SK-N-SH (cell line): ENCODE measurements at regions not wholly inside any gene's neighbourhood (a gene's known extent, or its start where the extent isn't known, plus 50 kb on each side); places are given as distances from the start of the nearest gene placed in this dataset.

Experiments used
- CTCF ChIA-PET: fragments of 300-600, 350-600 bp; formaldehyde crosslinking; extraction: SDS; loops from one replicate; lab custom pipeline; 2021; lab: Yijun Ruan, JAX
- POLR2A ChIA-PET: fragments of 350-600 bp; sonication (Branson Sonifier 250); formaldehyde crosslinking; extraction: SDS; loops from one replicate; lab custom pipeline; 2020; ENCODE audit warnings: antibody characterized with exemption, inconsistent platforms; lab: Yijun Ruan, JAX
- DNase-seq: peaks from one replicate; pipeline ENCODE4 v3.0.0; 2012
- H2AFZ ChIP-seq: fragments of 200-600 bp; sonication (generic); 2 replicates; pipeline ENCODE4 v1.8.1; 2016; ENCODE audit warnings: antibody characterized with exemption, mild to moderate bottlenecking, low read depth
- H3F3A ChIP-seq: fragments of 200-600 bp; sonication (generic); replicated peaks from 2 replicates; pipeline ENCODE3; 2016; ENCODE audit warnings: antibody characterized with exemption, mild to moderate bottlenecking; ENCODE audit not compliant: insufficient read depth
- H3K27ac ChIP-seq, 2 experiments: fragments of 200-500 bp in 1 of 2; fragments of 200-600 bp in 1 of 2; sonication (Bioruptor generic) in 1 of 2; sonication (generic), shearing (Covaris generic) in 1 of 2; 2 replicates each; pipeline versions ENCODE4 v1.5.1 to v1.6.1; 2014 to 2016; ENCODE audit warnings: low read depth in 2 of 2, inconsistent platforms in 1 of 2, low read length in 1 of 2, mild to moderate bottlenecking in 1 of 2, mixed read lengths in 1 of 2
- H3K27me3 ChIP-seq: fragments of 200-600 bp; sonication (generic), shearing (Covaris generic); 2 replicates; pipeline ENCODE4 v1.6.1; 2016; ENCODE audit warnings: mixed run types; ENCODE audit not compliant: insufficient read depth
- H3K36me3 ChIP-seq, 2 experiments: fragments of 200-500 bp in 1 of 2; fragments of 200-600 bp in 1 of 2; sonication (Bioruptor generic) in 1 of 2; sonication (generic) in 1 of 2; replicated peaks in 1 of 2; 2 replicates each; pipeline versions ENCODE3 to v1.5.1; 2014 to 2016; ENCODE audit warnings: low read length in 1 of 2, mild to moderate bottlenecking in 1 of 2; ENCODE audit not compliant: insufficient read depth in 2 of 2, control insufficient read depth in 1 of 2
- H3K4me1 ChIP-seq, 2 experiments: fragments of 200-500 bp in 1 of 2; fragments of 200-600 bp in 1 of 2; sonication (Bioruptor generic) in 1 of 2; sonication (generic), shearing (Covaris generic) in 1 of 2; 2 replicates each; pipeline versions ENCODE4 v1.5.1 to v1.6.1; 2014 to 2016; ENCODE audit warnings: low read depth in 1 of 2, low read length in 1 of 2, mixed run types in 1 of 2; ENCODE audit not compliant: insufficient read depth in 2 of 2, control insufficient read depth in 1 of 2
- H3K4me2 ChIP-seq: fragments of 200-600 bp; sonication (generic), shearing (Covaris generic); 2 replicates; pipeline ENCODE4 v1.6.1; 2017; ENCODE audit warnings: mixed run types
- H3K4me3 ChIP-seq, 2 experiments: fragments of 200-500 bp in 1 of 2; fragments of 200-600 bp in 1 of 2; sonication (Bioruptor generic) in 1 of 2; sonication (generic), shearing (Covaris generic) in 1 of 2; 2 replicates each; pipeline versions ENCODE4 v1.5.1 to v1.8.1; 2014 to 2016; ENCODE audit warnings: low read depth in 2 of 2, inconsistent platforms in 1 of 2, low read length in 1 of 2, mild to moderate bottlenecking in 1 of 2, mixed read lengths in 1 of 2, moderate library complexity in 1 of 2
- H3K79me2 ChIP-seq: fragments of 200-600 bp; sonication (generic); 2 replicates; pipeline ENCODE4 v1.8.1; 2017; ENCODE audit warnings: mild to moderate bottlenecking; ENCODE audit not compliant: insufficient read depth
- H3K9ac ChIP-seq: fragments of 200-600 bp; sonication (generic); 2 replicates; pipeline ENCODE4 v1.6.1; 2017; ENCODE audit warnings: mixed run types
- H3K9me2 ChIP-seq: fragments of 200-600 bp; sonication (generic); 2 replicates; pipeline ENCODE4 v1.6.1; 2017; ENCODE audit warnings: mixed run types
- H3K9me3 ChIP-seq: fragments of 200-600 bp; sonication (generic); 2 replicates; pipeline ENCODE4 v1.6.1; 2017; ENCODE audit warnings: mixed run types, mild to moderate bottlenecking, moderate library complexity
- H4K20me1 ChIP-seq: fragments of 200-600 bp; sonication (generic); 2 replicates; pipeline ENCODE4 v1.6.1; 2017; ENCODE audit warnings: mild to moderate bottlenecking, mixed run types; ENCODE audit not compliant: insufficient read depth
- EP300 ChIP-seq, 2 experiments: IDR thresholded peaks; 2 replicates each; pipeline versions ENCODE4 v1.4.0 to v1.6.1; 2012; ENCODE audit warnings: borderline replicate concordance in 1 of 2, low read depth in 1 of 2, low read length in 1 of 2
- MEF2A ChIP-seq: IDR thresholded peaks from 2 replicates; pipeline ENCODE4 v1.4.0; 2012; ENCODE audit warnings: low read depth, borderline replicate concordance
- POLR2AphosphoS5 ChIP-seq: IDR thresholded peaks from 2 replicates; pipeline ENCODE4 v1.6.1; 2012; ENCODE audit warnings: low read depth, low read length
- SIN3A ChIP-seq: IDR thresholded peaks from 2 replicates; pipeline ENCODE4 v1.6.1; 2012; ENCODE audit warnings: low read depth, mild to moderate bottlenecking, low read length, moderate library complexity, borderline replicate concordance
- TEAD4 ChIP-seq: IDR thresholded peaks from 2 replicates; pipeline ENCODE4 v1.4.0; 2012; ENCODE audit warnings: mild to moderate bottlenecking, borderline replicate concordance; ENCODE audit not compliant: insufficient read depth
- WGBS: methylation state at CpG from one replicate; pipeline ENCODE4 v1.1.6; 2017; ENCODE audit warnings: low lambda C conversion rate; 5-methylcytosine and 5-hydroxymethylcytosine counted together
- TF ChIP-seq, protein P1 (sequence below): fragments of 150-350 bp; IDR thresholded peaks from 2 replicates; pipeline ENCODE4 v1.6.1; 2016; ENCODE audit warnings: mild to moderate bottlenecking, low read depth, low read length
- TF ChIP-seq, protein P2 (sequence below): IDR thresholded peaks from 2 replicates; pipeline ENCODE4 v1.4.0; 2012; ENCODE audit warnings: low read depth, borderline replicate concordance
- TF ChIP-seq, protein P3 (sequence below): IDR thresholded peaks from 2 replicates; pipeline ENCODE4 v1.4.0; 2012; ENCODE audit warnings: low read depth
- TF ChIP-seq, protein P4 (sequence below): fragments of 150-350 bp; IDR thresholded peaks from 2 replicates; pipeline ENCODE4 v1.6.1; 2017; ENCODE audit warnings: antibody characterized with exemption, low read length, low read depth, borderline replicate concordance
- TF ChIP-seq, protein P5 (sequence below): IDR thresholded peaks from 2 replicates; pipeline ENCODE4 v1.6.1; 2012; ENCODE audit warnings: mild to moderate bottlenecking, low read depth, low read length, moderate library complexity
- TF ChIP-seq, protein P6 (sequence below): IDR thresholded peaks from 2 replicates; pipeline ENCODE4; 2012

DNA sequence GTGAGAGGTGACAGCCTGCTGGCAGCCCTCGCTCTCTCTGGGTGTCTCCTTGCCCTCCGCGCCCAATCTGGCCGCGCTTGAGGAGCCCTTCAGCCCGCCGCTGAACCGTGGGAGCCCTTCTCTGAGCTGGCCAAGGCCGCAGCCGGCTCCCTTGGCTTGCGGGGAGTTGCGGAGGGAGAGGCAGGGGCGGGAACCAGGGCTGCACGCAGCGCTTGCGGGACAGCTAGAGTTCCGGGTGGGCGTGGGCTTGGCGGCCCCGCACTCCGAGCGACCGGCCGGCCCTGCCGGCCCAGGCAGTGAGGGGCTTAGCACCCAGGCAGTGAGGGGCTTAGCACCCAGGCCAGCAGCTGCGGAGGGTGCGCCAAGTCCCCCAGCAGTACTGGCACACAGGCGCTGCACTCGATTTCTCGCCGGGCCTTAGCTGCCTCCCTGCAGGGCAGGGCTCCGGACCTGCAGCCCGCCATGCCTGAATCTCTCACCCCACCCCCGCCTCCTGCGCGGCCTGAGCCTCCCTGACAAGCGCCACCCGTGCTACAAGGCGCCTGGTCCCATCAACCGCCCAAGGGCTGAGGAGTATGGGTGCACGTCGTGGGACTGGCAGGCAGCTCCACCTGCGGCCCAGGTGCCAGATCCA is 1526.1 kb downstream of the FAM181B start:
- H3K9me3 ChIP-seq = no peaks in the 10 kb centered on the region
- H3K79me2 ChIP-seq = no peaks in the 10 kb centered on the region
- no peak overlapping the region for H3K4me2 ChIP-seq
- WGBS = 74% methylated on average over 13 of the region's 43 CpGs
- no peak overlapping the region for H3K9ac ChIP-seq
- POLR2A ChIA-PET = no interaction called here
- CTCF ChIA-PET = no interaction called here
- no peaks in the 10 kb centered on the region for H3K27me3 ChIP-seq
- no peaks in the 10 kb centered on the region for H3K36me3 ChIP-seq
- TF ChIP-seq, protein P1, sequence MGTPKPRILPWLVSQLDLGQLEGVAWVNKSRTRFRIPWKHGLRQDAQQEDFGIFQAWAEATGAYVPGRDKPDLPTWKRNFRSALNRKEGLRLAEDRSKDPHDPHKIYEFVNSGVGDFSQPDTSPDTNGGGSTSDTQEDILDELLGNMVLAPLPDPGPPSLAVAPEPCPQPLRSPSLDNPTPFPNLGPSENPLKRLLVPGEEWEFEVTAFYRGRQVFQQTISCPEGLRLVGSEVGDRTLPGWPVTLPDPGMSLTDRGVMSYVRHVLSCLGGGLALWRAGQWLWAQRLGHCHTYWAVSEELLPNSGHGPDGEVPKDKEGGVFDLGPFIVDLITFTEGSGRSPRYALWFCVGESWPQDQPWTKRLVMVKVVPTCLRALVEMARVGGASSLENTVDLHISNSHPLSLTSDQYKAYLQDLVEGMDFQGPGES = no peak
- TF ChIP-seq EP300 (IDR thresholded peaks at IDR 0.05; ENCODE audit: borderline replicate concordance in 1 of 2, low read depth in 1 of 2, low read length in 1 of 2) (no peak), POLR2AphosphoS5 (no peak), TEAD4 (no peak), MEF2A (no peak), SIN3A (no peak)
- TF ChIP-seq, protein P2, sequence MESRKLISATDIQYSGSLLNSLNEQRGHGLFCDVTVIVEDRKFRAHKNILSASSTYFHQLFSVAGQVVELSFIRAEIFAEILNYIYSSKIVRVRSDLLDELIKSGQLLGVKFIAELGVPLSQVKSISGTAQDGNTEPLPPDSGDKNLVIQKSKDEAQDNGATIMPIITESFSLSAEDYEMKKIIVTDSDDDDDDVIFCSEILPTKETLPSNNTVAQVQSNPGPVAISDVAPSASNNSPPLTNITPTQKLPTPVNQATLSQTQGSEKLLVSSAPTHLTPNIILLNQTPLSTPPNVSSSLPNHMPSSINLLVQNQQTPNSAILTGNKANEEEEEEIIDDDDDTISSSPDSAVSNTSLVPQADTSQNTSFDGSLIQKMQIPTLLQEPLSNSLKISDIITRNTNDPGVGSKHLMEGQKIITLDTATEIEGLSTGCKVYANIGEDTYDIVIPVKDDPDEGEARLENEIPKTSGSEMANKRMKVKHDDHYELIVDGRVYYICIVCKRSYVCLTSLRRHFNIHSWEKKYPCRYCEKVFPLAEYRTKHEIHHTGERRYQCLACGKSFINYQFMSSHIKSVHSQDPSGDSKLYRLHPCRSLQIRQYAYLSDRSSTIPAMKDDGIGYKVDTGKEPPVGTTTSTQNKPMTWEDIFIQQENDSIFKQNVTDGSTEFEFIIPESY = no peak
- TF ChIP-seq, protein P3, sequence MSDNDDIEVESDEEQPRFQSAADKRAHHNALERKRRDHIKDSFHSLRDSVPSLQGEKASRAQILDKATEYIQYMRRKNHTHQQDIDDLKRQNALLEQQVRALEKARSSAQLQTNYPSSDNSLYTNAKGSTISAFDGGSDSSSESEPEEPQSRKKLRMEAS = no peak
- TF ChIP-seq, protein P4, sequence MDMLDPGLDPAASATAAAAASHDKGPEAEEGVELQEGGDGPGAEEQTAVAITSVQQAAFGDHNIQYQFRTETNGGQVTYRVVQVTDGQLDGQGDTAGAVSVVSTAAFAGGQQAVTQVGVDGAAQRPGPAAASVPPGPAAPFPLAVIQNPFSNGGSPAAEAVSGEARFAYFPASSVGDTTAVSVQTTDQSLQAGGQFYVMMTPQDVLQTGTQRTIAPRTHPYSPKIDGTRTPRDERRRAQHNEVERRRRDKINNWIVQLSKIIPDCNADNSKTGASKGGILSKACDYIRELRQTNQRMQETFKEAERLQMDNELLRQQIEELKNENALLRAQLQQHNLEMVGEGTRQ = no peak
- TF ChIP-seq, protein P5, sequence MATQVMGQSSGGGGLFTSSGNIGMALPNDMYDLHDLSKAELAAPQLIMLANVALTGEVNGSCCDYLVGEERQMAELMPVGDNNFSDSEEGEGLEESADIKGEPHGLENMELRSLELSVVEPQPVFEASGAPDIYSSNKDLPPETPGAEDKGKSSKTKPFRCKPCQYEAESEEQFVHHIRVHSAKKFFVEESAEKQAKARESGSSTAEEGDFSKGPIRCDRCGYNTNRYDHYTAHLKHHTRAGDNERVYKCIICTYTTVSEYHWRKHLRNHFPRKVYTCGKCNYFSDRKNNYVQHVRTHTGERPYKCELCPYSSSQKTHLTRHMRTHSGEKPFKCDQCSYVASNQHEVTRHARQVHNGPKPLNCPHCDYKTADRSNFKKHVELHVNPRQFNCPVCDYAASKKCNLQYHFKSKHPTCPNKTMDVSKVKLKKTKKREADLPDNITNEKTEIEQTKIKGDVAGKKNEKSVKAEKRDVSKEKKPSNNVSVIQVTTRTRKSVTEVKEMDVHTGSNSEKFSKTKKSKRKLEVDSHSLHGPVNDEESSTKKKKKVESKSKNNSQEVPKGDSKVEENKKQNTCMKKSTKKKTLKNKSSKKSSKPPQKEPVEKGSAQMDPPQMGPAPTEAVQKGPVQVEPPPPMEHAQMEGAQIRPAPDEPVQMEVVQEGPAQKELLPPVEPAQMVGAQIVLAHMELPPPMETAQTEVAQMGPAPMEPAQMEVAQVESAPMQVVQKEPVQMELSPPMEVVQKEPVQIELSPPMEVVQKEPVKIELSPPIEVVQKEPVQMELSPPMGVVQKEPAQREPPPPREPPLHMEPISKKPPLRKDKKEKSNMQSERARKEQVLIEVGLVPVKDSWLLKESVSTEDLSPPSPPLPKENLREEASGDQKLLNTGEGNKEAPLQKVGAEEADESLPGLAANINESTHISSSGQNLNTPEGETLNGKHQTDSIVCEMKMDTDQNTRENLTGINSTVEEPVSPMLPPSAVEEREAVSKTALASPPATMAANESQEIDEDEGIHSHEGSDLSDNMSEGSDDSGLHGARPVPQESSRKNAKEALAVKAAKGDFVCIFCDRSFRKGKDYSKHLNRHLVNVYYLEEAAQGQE = no peak
- TF ChIP-seq, protein P6, sequence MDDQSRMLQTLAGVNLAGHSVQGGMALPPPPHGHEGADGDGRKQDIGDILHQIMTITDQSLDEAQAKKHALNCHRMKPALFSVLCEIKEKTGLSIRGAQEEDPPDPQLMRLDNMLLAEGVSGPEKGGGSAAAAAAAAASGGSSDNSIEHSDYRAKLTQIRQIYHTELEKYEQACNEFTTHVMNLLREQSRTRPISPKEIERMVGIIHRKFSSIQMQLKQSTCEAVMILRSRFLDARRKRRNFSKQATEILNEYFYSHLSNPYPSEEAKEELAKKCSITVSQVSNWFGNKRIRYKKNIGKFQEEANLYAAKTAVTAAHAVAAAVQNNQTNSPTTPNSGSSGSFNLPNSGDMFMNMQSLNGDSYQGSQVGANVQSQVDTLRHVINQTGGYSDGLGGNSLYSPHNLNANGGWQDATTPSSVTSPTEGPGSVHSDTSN = no peak
- TF ChIP-seq, all 33 proteins: peak for 0
- H3F3A ChIP-seq = no peaks in the 10 kb centered on the region
- no peak for DNase-seq
- H3K27ac ChIP-seq = no peak overlapping the region
- no peaks in the 10 kb centered on the region; a peak in 1 of 4 replicates for H3K4me1 ChIP-seq
- no peak overlapping the region for H3K4me3 ChIP-seq
- H2AFZ ChIP-seq = no peak overlapping the region
- H4K20me1 ChIP-seq = no peaks in the 10 kb centered on the region
- no peaks in the 10 kb centered on the region for H3K9me2 ChIP-seq
